Sciatic nerve (tissue), 2 donors: ENCODE measurements at regions not wholly inside any gene's neighbourhood (a gene's known extent, or its start where the extent isn't known, plus 50 kb on each side); places are given as distances from the start of the nearest gene placed in this dataset.
A peak's percentile ranks its signal among the peaks of the same experiment; 100 is the strongest.

Source experiments
- ATAC-seq: fragments of 200-7000 bp; cut with Tn5 transposase; one replicate; pipeline ENCODE4 v1.9.1; 2020; ENCODE audit warnings: mild to moderate bottlenecking, moderate library complexity
- DNase-seq: peaks from one replicate; pipeline ENCODE4 v3.0.0-alpha.2; 2020; ENCODE audit warnings: low spot score
- intact Hi-C: fragments of 100-400 bp; cut with DNase I; formaldehyde crosslinking; loops from one replicate; pipeline ENCODE4 v1.14.2; 2022
- donor health status: DM: no; HTN: no; CAD: no.
- donor health status: DM: no; HTN: no; CAD: no.

DNA sequence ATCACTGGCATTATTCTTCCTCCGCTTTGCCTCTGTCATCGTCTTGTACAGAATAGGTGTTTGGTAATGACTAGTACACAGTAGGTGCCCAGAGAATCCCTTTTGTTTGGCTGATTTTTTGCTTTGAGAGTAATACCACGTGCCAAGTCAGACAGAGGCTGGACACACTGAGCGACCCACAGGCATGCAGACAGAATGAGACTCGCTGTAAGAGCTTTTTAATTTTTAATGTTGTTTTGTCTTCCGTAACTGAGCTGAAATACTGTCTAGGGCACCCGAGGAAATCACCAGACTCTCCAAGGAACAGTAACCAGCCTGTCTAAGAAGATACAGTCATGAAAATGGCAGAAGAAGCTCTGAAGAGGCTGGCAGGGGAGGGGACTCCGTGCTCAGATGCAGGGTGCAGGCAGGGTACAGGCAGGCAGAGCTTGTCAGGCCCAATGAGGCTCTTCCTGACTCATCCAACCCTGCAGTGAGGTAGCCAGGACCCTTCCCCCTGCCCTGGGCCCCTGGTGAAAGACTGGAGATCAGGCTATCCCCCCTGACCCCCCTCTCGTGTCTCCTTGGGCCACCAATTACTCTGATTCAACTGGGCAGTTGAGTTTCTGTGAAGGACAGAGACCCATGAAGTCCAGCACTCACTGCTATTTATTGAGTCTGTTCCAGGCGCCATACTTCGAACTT, 60.1 kb upstream of the ECE1 start:
- intact Hi-C loops = no loop called here
- no peak for ATAC-seq

GRCh38 chr1:21349693-21350092, 59.4 kb upstream of the ECE1 start:
- ATAC-seq (no peak), DNase-seq (no peak)

More for the DNA sequence above, 60.1 kb upstream of the ECE1 start:
- no peak for DNase-seq

DNA sequence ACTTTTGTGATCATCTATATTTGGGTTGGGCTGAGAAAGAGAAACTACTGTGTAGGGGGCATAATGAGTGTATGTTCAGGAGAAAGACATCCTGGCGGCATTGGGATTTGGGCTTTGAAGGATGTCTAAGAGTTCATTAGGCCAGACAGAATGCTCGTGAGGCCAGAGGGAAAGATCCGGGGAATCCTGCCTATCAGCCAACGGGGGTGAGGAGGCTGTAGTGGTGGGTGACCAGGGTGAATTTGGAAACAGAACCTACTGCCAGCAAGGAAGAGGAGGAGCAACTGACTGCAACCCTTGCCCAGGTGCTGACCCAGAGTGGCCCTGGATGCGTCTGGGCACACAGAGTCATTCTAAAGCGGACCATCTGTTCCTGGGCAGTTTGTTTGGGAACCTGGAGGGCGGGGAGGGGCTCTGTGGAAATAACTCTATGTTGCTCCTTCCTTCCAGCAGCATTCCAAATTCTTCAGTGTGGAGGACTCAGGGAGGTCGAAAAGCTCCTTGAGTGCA, 56.9 kb upstream of the ECE1 start:
- DNase-seq (no peak), ATAC-seq (no peak)
- intact Hi-C loops = no loop called here

More at GRCh38 chr1:21349693-21350092, 59.4 kb upstream of the ECE1 start:
- intact Hi-C loops = no loop called here

DNA sequence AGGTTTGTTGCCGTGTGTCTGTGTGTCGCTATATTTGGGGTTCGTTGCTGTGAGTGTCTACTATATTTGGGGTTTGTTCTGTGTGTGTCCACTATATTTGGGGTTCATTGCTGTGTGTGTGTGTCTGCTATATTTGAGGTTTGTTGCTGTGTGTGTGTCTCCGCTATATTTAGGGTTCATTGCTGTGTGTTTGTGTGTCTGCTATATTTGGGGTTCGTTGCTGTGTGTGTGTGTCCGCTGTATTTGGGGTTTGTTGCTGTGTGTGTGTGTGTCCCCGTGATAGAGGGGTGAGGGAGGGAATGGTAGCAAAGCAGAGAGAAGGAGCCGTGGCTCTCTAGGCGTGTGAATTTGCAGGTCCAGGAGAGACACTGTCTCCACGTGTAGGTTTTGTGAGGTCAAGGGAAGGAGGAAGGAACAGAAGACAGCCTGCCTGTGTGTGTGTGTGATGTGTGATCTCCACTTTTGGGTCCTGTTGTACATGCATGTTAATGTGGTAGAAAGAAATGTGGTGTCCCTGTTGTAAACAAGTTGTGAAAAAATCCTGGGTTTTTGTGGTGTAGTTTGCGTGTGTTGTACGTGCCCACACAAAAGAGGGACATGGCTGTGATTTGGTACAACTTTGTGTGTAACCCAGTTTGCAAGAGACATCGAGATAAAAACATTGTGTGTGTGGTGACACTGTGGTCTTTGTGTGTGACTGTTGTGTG, 56.3 kb upstream of the ECE1 start:
- ATAC-seq = no peak
- DNase-seq = no peak
- intact Hi-C loops = no loop called here

GRCh38 chr1:21344750-21345443, 54.6 kb upstream of the ECE1 start:
- intact Hi-C loops = loop anchor here (5.0 kb wide), 1 partner anchor 83 kb away; no protein-coding TSS in a partner anchor
- ATAC-seq (peak; percentile 5), DNase-seq (no peak)

GRCh38 chr1:21344098-21344749, 54.0 kb upstream of the ECE1 start:
- ATAC-seq = peak; percentile 1
- intact Hi-C loops = loop anchor here (5.0 kb wide), 1 partner anchor 82 kb away; no protein-coding TSS in a partner anchor
- no peak for DNase-seq

DNA sequence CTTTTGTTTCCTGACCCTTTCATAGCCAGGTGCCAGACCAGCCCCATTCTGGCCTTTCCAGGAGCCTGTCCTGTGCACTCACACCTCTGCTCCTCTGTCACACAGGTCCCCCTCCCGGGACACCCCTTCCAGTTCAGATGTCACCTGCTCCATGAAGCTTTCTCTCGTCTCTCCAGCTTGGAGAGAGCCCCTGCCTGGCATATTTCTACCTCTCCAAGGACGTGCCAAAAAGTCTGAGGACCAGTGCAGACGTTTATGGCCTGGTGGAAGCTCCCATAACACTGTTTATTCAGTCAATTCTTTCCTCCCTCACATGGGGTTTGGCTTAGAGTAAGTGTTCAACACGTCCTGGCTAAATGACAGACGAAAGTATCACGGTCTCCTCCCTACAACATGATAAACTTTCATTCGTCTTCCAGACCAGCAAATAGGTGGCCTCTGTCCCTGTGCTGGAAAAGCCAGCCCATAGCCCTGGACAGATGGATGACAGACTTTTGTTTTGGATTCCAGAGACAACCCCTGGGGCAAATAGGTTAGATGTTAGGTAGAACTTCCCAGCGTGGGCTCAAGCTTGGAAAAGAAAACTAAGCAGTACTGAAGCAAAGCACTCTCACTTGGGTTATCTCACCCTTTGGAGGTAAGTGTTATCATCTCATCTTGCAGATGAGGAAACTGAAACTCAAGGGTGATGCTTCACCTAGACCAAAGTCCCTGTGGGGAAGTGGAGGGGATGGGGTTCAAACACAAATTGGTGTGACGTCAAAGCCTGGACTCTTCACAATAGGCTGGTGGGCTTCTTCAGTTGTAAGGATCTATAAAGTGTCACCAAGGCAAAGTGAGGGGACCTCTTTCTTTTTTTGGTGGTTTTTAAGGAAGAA, 52.9 kb upstream of the ECE1 start:
- peak; percentile 0 for ATAC-seq
- intact Hi-C loops = loop anchor here (5.0 kb wide), 1 partner anchor 81 kb away; no protein-coding TSS in a partner anchor
- no peak for DNase-seq

- DNase-seq = no peak
- intact Hi-C loops = loop anchor here (5.0 kb wide), 1 partner anchor 79 kb away; no protein-coding TSS in a partner anchor
- no peak for ATAC-seq
Observed at GRCh38 chr1:21341517-21342078, 51.3 kb upstream of the ECE1 start.

DNA sequence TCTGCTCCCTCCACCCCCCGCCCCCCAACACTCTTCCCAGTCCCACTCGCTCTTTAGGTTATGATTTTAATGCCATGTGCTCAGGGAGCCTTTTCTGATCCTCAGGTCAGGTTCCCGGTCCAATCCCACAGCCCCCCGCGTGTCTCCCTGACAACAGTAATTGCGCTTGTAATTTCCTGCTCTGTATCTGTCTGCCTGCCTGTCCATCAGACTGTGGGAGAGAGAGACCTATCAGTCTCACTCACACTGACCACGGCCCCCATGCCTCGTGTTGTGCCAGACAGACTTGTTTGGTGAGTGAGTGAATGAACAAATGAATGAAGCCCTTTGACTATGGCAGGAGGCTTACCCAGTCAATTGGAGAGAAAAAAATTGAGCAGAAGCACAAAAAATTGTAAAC, 50.8 kb upstream of the ECE1 start:
- no peak for ATAC-seq
- DNase-seq = no peak
- intact Hi-C loops = loop anchor here (5.0 kb wide), 1 partner anchor 79 kb away; no protein-coding TSS in a partner anchor

DNA sequence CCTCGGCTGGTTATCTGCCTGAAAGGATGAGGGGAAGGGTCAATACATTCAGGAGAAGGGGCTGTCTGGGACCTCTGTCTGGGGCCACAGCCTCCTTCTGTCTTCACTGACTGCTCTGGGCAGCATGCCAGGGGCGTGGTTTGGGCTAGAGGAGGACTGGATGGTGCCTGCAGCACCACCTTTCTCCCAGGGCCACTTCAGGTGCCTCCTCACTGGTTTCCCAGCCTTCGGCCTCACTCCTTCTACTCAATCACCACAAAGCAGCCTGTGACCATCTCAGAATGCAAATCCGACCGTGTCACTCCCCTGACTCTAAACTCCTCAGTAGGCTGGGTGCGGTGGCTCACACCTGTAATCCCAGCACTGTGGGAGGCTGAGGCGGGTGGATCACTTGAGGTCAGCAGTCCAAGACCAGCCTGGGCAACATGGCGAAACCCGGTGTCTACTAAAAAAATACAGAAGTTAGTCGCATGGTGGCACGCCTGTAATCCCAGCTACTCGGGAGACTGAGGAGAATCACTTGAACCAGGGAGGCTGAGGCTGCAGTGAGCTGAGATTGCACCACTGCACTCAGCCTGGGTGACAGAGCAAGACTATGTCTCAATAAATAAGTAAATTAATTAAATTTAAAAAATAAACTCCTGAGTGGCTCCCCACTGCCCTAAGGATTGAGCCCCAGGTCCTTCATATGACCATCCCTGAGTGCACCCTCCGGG, 50.1 kb upstream of the ECE1 start:
- DNase-seq (no peak), ATAC-seq (no peak)
- intact Hi-C loops = loop anchor here (5.0 kb wide), 1 partner anchor 78 kb away; no protein-coding TSS in a partner anchor
